RWPE2 (cell line): ENCODE measurements at regions not wholly inside any gene's neighbourhood (a gene's known extent, or its start where the extent isn't known, plus 50 kb on each side); places are given as distances from the start of the nearest gene placed in this dataset.

ENCODE experiments used
- ATAC-seq: fragments of 200-7000 bp; cut with Tn5 transposase; 3 replicates; pipeline ENCODE4 v1.9.1; 2021; ENCODE audit warnings: low read depth
- DNase-seq: peaks from one replicate; pipeline ENCODE4 v3.0.0-alpha.2; 2020; ENCODE audit warnings: low spot score
- H3K27ac ChIP-seq: fragments of 450-650 bp; 2 replicates; pipeline ENCODE4 v1.5.1; 2017; ENCODE audit warnings: mild to moderate bottlenecking; ENCODE audit not compliant: poor library complexity, severe bottlenecking
- H3K27me3 ChIP-seq: fragments of 250-450 bp; sonication (Bioruptor Pico); 2 replicates; pipeline ENCODE4 v1.5.1; 2021; ENCODE audit warnings: mild to moderate bottlenecking, moderate library complexity; ENCODE audit not compliant: insufficient read depth, poor library complexity, severe bottlenecking
- H3K36me3 ChIP-seq: fragments of 250-450 bp; sonication (Bioruptor Pico); 2 replicates; pipeline ENCODE4 v1.5.1; 2020; ENCODE audit warnings: low read depth, mild to moderate bottlenecking, moderate library complexity
- H3K4me1 ChIP-seq: fragments of 250-450 bp; sonication (Bioruptor Pico); 2 replicates; pipeline ENCODE4 v1.5.1; 2021; ENCODE audit warnings: mild to moderate bottlenecking, moderate library complexity; ENCODE audit not compliant: insufficient read depth, poor library complexity, severe bottlenecking
- H3K4me3 ChIP-seq: fragments of 250-450 bp; sonication (Bioruptor Pico); 2 replicates; pipeline ENCODE4 v1.5.1; 2021; ENCODE audit warnings: mild to moderate bottlenecking, moderate library complexity; ENCODE audit not compliant: severe bottlenecking
- H3K9me3 ChIP-seq: fragments of 250-450 bp; sonication (Bioruptor Pico); 2 replicates; pipeline ENCODE4 v1.5.1; 2021; ENCODE audit warnings: mild to moderate bottlenecking, moderate library complexity; ENCODE audit not compliant: severe bottlenecking
- TF ChIP-seq, protein P1 (sequence below): fragments of 450-650 bp; IDR thresholded peaks from one replicate; pipeline ENCODE4 v1.5.1; 2017; ENCODE audit warnings: mild to moderate bottlenecking, moderate library complexity; ENCODE audit not compliant: poor library complexity, severe bottlenecking

GRCh38 chr2:133676392-133677130, 108.3 kb upstream of the NCKAP5 start:
- Histone ChIP-seq H3K27ac (no peak overlapping the region), H3K9me3 (no peaks in the 10 kb centered on the region), H3K36me3 (no peaks in the 10 kb centered on the region), H3K27me3 (no peaks in the 10 kb centered on the region), H3K4me1 (peaks cover 7% of the 10 kb centered on the region), H3K4me3 (no peak overlapping the region)
- ATAC-seq (no peak), DNase-seq (no peak)
- TF ChIP-seq, protein P1, sequence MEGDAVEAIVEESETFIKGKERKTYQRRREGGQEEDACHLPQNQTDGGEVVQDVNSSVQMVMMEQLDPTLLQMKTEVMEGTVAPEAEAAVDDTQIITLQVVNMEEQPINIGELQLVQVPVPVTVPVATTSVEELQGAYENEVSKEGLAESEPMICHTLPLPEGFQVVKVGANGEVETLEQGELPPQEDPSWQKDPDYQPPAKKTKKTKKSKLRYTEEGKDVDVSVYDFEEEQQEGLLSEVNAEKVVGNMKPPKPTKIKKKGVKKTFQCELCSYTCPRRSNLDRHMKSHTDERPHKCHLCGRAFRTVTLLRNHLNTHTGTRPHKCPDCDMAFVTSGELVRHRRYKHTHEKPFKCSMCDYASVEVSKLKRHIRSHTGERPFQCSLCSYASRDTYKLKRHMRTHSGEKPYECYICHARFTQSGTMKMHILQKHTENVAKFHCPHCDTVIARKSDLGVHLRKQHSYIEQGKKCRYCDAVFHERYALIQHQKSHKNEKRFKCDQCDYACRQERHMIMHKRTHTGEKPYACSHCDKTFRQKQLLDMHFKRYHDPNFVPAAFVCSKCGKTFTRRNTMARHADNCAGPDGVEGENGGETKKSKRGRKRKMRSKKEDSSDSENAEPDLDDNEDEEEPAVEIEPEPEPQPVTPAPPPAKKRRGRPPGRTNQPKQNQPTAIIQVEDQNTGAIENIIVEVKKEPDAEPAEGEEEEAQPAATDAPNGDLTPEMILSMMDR, result no peak

GRCh38 chr2:133680343-133681049, 112.2 kb upstream of the NCKAP5 start:
- TF ChIP-seq, protein P1, result no peak
- Histone ChIP-seq H3K4me3 (no peak overlapping the region), H3K4me1 (no peaks in the 10 kb centered on the region), H3K27ac (no peak overlapping the region), H3K27me3 (no peaks in the 10 kb centered on the region), H3K9me3 (no peaks in the 10 kb centered on the region), H3K36me3 (no peaks in the 10 kb centered on the region)
- ATAC-seq (no peak), DNase-seq (no peak)

- TF ChIP-seq, protein P1, result no peak
- no peak for ATAC-seq
- no peaks in the 10 kb centered on the region for H3K36me3 ChIP-seq
These were observed 114.1 kb upstream of the NCKAP5 start for GRCh38 chr2:133682347-133682746.

GRCh38 chr2:133682906-133683305, 114.6 kb upstream of the NCKAP5 start:
- Histone ChIP-seq H3K36me3 (no peaks in the 10 kb centered on the region), H3K27me3 (peaks cover 9% of the 10 kb centered on the region), H3K27ac (no peak overlapping the region), H3K4me3 (no peak overlapping the region), H3K9me3 (no peaks in the 10 kb centered on the region), H3K4me1 (no peaks in the 10 kb centered on the region)
- ATAC-seq, result no peak
- TF ChIP-seq, protein P1, result no peak
- no peak for DNase-seq

More at GRCh38 chr2:133682347-133682746, 114.1 kb upstream of the NCKAP5 start:
- Histone ChIP-seq H3K27ac (no peak overlapping the region), H3K27me3 (peaks cover 5% of the 10 kb centered on the region), H3K4me3 (no peak overlapping the region), H3K9me3 (no peaks in the 10 kb centered on the region), H3K4me1 (no peaks in the 10 kb centered on the region)
- no peak for DNase-seq

GRCh38 chr2:133685636-133686215, 117.5 kb upstream of the NCKAP5 start:
- TF ChIP-seq, protein P1, result no peak
- Histone ChIP-seq H3K27me3 (peaks cover 14% of the 10 kb centered on the region), H3K27ac (no peak overlapping the region), H3K4me1 (no peaks in the 10 kb centered on the region), H3K4me3 (no peak overlapping the region), H3K9me3 (no peaks in the 10 kb centered on the region), H3K36me3 (no peaks in the 10 kb centered on the region)
- ATAC-seq, result no peak
- no peak for DNase-seq
